H9 (cell line): ENCODE measurements at regions not wholly inside any gene's neighbourhood (a gene's known extent, or its start where the extent isn't known, plus 50 kb on each side); places are given as distances from the start of the nearest gene placed in this dataset.

Experiments
- DNase-seq: peaks from one replicate; pipeline ENCODE4 v3.0.0-alpha.2; 2017
- H2AFZ ChIP-seq: one replicate; pipeline ENCODE4 v1.6.1; 2013; ENCODE audit warnings: mild to moderate bottlenecking, low read length, control low read depth, moderate library complexity
- H2AK5ac ChIP-seq: 2 replicates; pipeline ENCODE4 v1.6.1; 2013; ENCODE audit warnings: low read length, control low read depth, mixed read lengths; ENCODE audit not compliant: insufficient read length
- H2BK120ac ChIP-seq: one replicate; pipeline ENCODE4 v1.6.1; 2013; ENCODE audit warnings: low read depth, mild to moderate bottlenecking, low read length, control low read depth, inconsistent platforms; ENCODE audit not compliant: poor library complexity, severe bottlenecking
- H2BK12ac ChIP-seq: 2 replicates; pipeline ENCODE4 v1.6.1; 2013; ENCODE audit warnings: low read length, control low read depth, mixed read lengths, low read depth; ENCODE audit not compliant: insufficient read length
- H2BK15ac ChIP-seq: 2 replicates; pipeline ENCODE4 v1.6.1; 2013; ENCODE audit warnings: low read depth, low read length, control low read depth
- H2BK20ac ChIP-seq: one replicate; pipeline ENCODE4 v1.6.1; 2013; ENCODE audit warnings: low read depth, mild to moderate bottlenecking, low read length, control low read depth, inconsistent platforms; ENCODE audit not compliant: poor library complexity, severe bottlenecking
- H2BK5ac ChIP-seq: 2 replicates; pipeline ENCODE4 v1.6.1; 2013; ENCODE audit warnings: low read length, control low read depth, mixed read lengths; ENCODE audit not compliant: insufficient read length
- H3K14ac ChIP-seq: 2 replicates; pipeline ENCODE4 v1.6.1; 2013; ENCODE audit warnings: low read length, control low read depth; ENCODE audit not compliant: insufficient read depth
- H3K18ac ChIP-seq: 2 replicates; pipeline ENCODE4 v1.6.1; 2013; ENCODE audit warnings: low read depth, mild to moderate bottlenecking, mixed read lengths, low read length, control low read depth; ENCODE audit not compliant: insufficient read length
- H3K23ac ChIP-seq: 2 replicates; pipeline ENCODE4 v1.6.1; 2013; ENCODE audit warnings: low read length, control low read depth, mixed read lengths, low read depth; ENCODE audit not compliant: insufficient read length
- H3K23me2 ChIP-seq: 2 replicates; pipeline ENCODE4 v1.6.1; 2013; ENCODE audit warnings: low read depth, mild to moderate bottlenecking, mixed read lengths, low read length, control low read depth; ENCODE audit not compliant: insufficient read length, poor library complexity, severe bottlenecking
- H3K27ac ChIP-seq: 2 replicates; pipeline ENCODE4 v1.5.1; 2013; ENCODE audit warnings: low read length, control low read depth, mixed read lengths, low read depth; ENCODE audit not compliant: insufficient read length
- H3K27me3 ChIP-seq: 2 replicates; pipeline ENCODE4 v1.6.1; 2013; ENCODE audit warnings: low read length, control low read depth, inconsistent platforms; ENCODE audit not compliant: insufficient read depth
- H3K4ac ChIP-seq: 2 replicates; pipeline ENCODE4 v1.6.1; 2013; ENCODE audit warnings: low read depth, mild to moderate bottlenecking, control low read depth, inconsistent platforms, low read length, moderate library complexity
- H3K4me1 ChIP-seq: 2 replicates; pipeline ENCODE4 v1.6.1; 2013; ENCODE audit warnings: low read length, control low read depth, inconsistent platforms; ENCODE audit not compliant: insufficient read depth
- H3K4me2 ChIP-seq: 2 replicates; pipeline ENCODE4 v1.6.1; 2013; ENCODE audit warnings: low read length, control low read depth, mixed read lengths; ENCODE audit not compliant: insufficient read length, insufficient read depth
- H3K56ac ChIP-seq: 2 replicates; pipeline ENCODE4 v1.6.1; 2013; ENCODE audit warnings: low read depth, mild to moderate bottlenecking, mixed read lengths, low read length, control low read depth; ENCODE audit not compliant: insufficient read length
- H3K79me1 ChIP-seq: 2 replicates; pipeline ENCODE4 v1.6.1; 2013; ENCODE audit warnings: low read depth, mild to moderate bottlenecking, moderate library complexity, low read length, control low read depth, inconsistent platforms; ENCODE audit not compliant: insufficient read depth, poor library complexity, severe bottlenecking
- H3K79me2 ChIP-seq: 2 replicates; pipeline ENCODE4 v1.6.1; 2013; ENCODE audit warnings: low read length, control low read depth, inconsistent platforms; ENCODE audit not compliant: insufficient read depth
- H3K9ac ChIP-seq: 2 replicates; pipeline ENCODE4 v1.6.1; 2013; ENCODE audit warnings: low read length, control low read depth, mixed read lengths; ENCODE audit not compliant: insufficient read length; ENCODE audit errors: extremely low read depth
- H3K9me3 ChIP-seq: one replicate; pipeline ENCODE4 v1.6.1; 2013; ENCODE audit warnings: low read depth, low read length, inconsistent platforms; ENCODE audit not compliant: control insufficient read depth
- H3T11ph ChIP-seq: one replicate; pipeline ENCODE4 v1.6.1; 2013; ENCODE audit warnings: mild to moderate bottlenecking, low read length, control low read depth, inconsistent platforms
- H4K20me1 ChIP-seq: one replicate; pipeline ENCODE4 v1.6.1; 2013; ENCODE audit not compliant: control insufficient read depth, insufficient read length, insufficient read depth
- H4K5ac ChIP-seq: 2 replicates; pipeline ENCODE4 v1.6.1; 2013; ENCODE audit warnings: low read depth, mild to moderate bottlenecking, mixed read lengths, low read length, control low read depth; ENCODE audit not compliant: insufficient read length
- H4K8ac ChIP-seq: replicated peaks from 2 replicates; pipeline ENCODE4 v1.6.1; 2013; ENCODE audit warnings: low read length, control low read depth, mixed read lengths, low read depth; ENCODE audit not compliant: insufficient read length
- H4K91ac ChIP-seq: 2 replicates; pipeline ENCODE4 v1.6.1; 2013; ENCODE audit warnings: low read depth, mild to moderate bottlenecking, moderate library complexity, mixed read lengths, low read length, control low read depth; ENCODE audit not compliant: insufficient read length
- H3K27ac Mint-ChIP-seq, 3 experiments: 2 replicates in 2 of 3; 3 replicates in 1 of 3; pipeline ENCODE4 v1.8.0; 2020 to 2021; ENCODE audit warnings: mixed read lengths in 3 of 3, mild to moderate bottlenecking in 1 of 3, moderate library complexity in 1 of 3
- H3K27me3 Mint-ChIP-seq: 2 replicates; pipeline ENCODE4 v1.8.0; 2021; ENCODE audit warnings: low read depth, mild to moderate bottlenecking, moderate library complexity, mixed read lengths
- H3K36me3 Mint-ChIP-seq, 3 experiments: 2 replicates in 2 of 3; 3 replicates in 1 of 3; pipeline ENCODE4 v1.8.0; 2020 to 2021; ENCODE audit warnings: low read depth in 3 of 3, mixed read lengths in 3 of 3; ENCODE audit not compliant: insufficient read depth in 1 of 3
- H3K4me1 Mint-ChIP-seq, 2 experiments: 2 replicates each; pipeline ENCODE4 v1.8.0; 2020; ENCODE audit warnings: mixed read lengths in 2 of 2
- H3K4me3 Mint-ChIP-seq, 2 experiments: 2 replicates in 1 of 2; 3 replicates in 1 of 2; pipeline ENCODE4 v1.8.0; 2020 to 2021; ENCODE audit warnings: mild to moderate bottlenecking in 2 of 2, mixed read lengths in 2 of 2, moderate library complexity in 1 of 2
- H3K9me3 Mint-ChIP-seq, 2 experiments: 2 replicates in 1 of 2; 3 replicates in 1 of 2; pipeline ENCODE4 v1.8.0; 2020; ENCODE audit warnings: mild to moderate bottlenecking in 2 of 2, mixed read lengths in 2 of 2, moderate library complexity in 1 of 2
- CTCF ChIP-seq: fragments of 200-600 bp; sonication (generic); conservative IDR thresholded peaks from 3 replicates; pipeline ENCODE4 v1.8.0; 2021; ENCODE audit warnings: antibody characterized with exemption, mild to moderate bottlenecking
- WGBS: extraction: QIAGEN DNeasy Blood & Tissue Kit; methylation state at CpG from one replicate; pipeline ENCODE4 v1.1.7; 2013; ENCODE audit warnings: missing lambda C conversion rate, low lambda C conversion rate, mixed read lengths; ENCODE audit not compliant: insufficient read length; ENCODE audit errors: extremely low coverage; 5-methylcytosine and 5-hydroxymethylcytosine counted together

DNA sequence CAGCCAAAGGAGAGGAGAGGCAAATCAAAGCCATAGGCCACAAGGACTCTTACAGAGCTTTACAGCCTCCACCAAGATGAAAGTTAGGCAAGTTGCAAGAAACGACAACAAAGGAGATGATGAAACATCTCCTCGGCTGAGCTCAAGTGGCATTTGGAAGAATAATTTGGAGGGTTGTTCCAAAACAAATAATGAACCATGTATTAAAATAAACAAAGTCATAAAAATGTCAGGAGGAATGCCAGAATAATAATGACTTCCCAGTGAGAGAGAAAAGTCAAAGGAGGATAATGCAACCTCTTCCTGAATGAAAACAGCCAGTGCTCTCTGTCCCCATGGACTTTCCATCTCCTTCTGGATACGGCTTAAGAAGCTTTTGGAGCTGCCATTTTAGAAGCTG lies 371.4 kb upstream of the ID4 start:
- no peak overlapping the region for H3K9ac ChIP-seq
- no peak for DNase-seq
- no peak overlapping the region for H2AK5ac ChIP-seq
- H3K79me1 ChIP-seq, result no peaks in the 10 kb centered on the region
- no peak overlapping the region for H3K56ac ChIP-seq
- Mint-ChIP-seq H3K4me1 (peaks cover 0 to 4% of the 10 kb centered on the region in 2 experiments; a peak in 1 of 4 replicates), H3K9me3 (no peaks in the 10 kb centered on the region), H3K4me3 (no peak overlapping the region), H3K36me3 (no peaks in the 10 kb centered on the region), H3K27ac (peak overlapping the region in 1 of 3 experiments; percentile 8; a peak in 1 of 7 replicates), H3K27me3 (no peaks in the 10 kb centered on the region; the same call in 1 of the 2 replicates)
- H2BK5ac ChIP-seq, result no peak overlapping the region
- no peak overlapping the region for H4K5ac ChIP-seq
- no peak overlapping the region for H3K23ac ChIP-seq
- no peaks in the 10 kb centered on the region for H4K20me1 ChIP-seq
- no peak overlapping the region for H3K4ac ChIP-seq
- TF ChIP-seq CTCF, result no peak
- H3K18ac ChIP-seq, result no peak overlapping the region
- no peak overlapping the region for H4K91ac ChIP-seq
- H2BK15ac ChIP-seq, result no peak overlapping the region
- no CpG with 5 or more reads among the region's 3 CpGs for WGBS
- H2AFZ ChIP-seq, result no peak overlapping the region
- no peak overlapping the region for H3T11ph ChIP-seq
- H3K27ac ChIP-seq, result no peak overlapping the region
- H3K23me2 ChIP-seq, result no peaks in the 10 kb centered on the region
- H3K79me2 ChIP-seq, result no peaks in the 10 kb centered on the region
- no peak overlapping the region for H4K8ac ChIP-seq
- H3K27me3 ChIP-seq, result no peaks in the 10 kb centered on the region
- H3K14ac ChIP-seq, result no peak overlapping the region
- H2BK120ac ChIP-seq, result no peak overlapping the region
- no peak overlapping the region for H3K4me2 ChIP-seq
- H2BK20ac ChIP-seq, result no peak overlapping the region
- no peaks in the 10 kb centered on the region for H3K9me3 ChIP-seq
- H3K4me1 ChIP-seq, result no peaks in the 10 kb centered on the region
- no peak overlapping the region for H2BK12ac ChIP-seq
